GM21526 (cell line): ENCODE measurements at regions not wholly inside any gene's neighbourhood (a gene's known extent, or its start where the extent isn't known, plus 50 kb on each side); places are given as distances from the start of the nearest gene placed in this dataset.

Source experiments
- ATAC-seq: cut with Tn5 transposase; IDR thresholded peaks from one replicate; pipeline ENCODE4 v1.9.1; 2021; ENCODE audit warnings: moderate library complexity; ENCODE audit not compliant: unreplicated experiment, low FRiP score

GRCh38 chrX:39842281-39842973, 255.3 kb downstream of the BCOR start:
- no peak for ATAC-seq

DNA sequence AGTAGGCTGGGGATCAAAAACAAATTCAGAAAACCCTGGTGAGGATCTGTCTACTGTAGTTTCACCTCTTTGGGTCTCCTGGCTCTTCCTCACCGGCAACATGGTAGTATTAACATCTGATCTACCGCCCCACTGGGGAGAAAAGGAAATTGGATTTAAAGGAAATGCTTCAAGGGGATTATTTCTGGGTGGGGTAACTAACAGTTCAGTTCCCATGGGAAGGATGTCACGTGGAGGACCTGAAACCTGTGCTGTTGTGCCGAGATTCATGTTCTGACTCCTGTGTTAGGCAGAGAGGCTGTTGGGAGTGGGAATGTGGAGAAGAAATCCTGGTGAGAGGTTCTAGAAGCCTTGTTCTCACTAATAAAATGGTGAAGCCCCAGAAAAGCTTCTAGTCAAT, 254.4 kb downstream of the BCOR start:
- ATAC-seq, result no peak

DNA sequence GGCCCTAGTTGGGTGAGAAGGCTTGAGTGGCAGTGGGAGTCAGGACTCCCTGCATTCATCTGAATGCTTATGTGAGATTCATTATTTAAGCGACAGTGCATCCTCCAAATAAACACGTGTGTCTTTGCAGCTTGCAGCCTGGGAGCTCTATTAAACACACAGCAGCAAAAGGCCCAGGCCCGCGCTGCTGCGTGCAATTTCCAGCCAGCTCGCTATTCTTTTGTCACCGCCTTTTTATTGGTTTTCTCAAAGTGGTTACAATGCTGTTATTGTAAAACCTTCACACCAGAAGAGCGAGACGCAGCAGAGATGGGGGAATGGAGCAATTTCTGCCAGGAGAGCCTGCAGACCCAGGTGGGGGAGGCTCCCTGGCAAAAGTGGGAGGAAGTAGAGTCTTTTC, 252.5 kb downstream of the BCOR start:
- no peak for ATAC-seq

DNA sequence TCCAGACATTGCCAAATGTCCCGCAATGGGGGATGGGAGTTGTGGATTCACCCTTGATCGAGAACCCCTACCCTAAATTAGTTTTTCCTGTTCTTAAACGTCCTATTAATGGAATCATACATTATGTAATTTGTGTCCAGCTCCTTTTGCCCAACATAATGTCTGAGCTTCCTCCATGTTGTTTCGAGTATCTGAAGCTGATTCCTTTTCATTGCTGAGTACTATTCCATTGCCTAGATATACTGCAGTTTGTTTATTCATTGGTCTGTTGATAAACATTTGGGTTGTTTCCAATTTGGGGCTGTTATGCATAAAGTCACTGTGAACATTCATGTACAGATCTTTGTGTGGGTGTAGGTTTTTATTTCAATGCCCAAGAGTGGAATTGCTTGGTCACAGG, 251.3 kb downstream of the BCOR start:
- no peak for ATAC-seq

DNA sequence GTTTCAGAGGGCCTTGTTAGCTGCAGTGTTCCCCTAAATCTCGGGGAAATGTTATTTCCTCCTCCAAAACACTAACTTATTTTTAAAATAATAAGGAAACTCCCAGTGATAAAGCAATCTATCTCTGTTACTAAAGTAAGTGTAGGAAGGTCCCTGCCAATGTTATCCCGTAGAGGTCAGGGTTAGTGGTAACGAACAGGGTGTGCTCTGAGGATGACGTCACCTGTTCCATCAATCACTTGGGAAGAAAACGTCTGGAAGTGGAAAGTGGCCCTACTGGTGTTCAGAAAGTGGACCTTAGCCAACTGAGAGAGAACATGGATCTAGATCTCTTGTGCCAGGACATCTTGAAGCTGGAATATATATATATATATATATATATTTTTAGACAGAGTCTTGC, 249.5 kb downstream of the BCOR start:
- no peak for ATAC-seq

GRCh38 chrX:39848900-39849299, 248.9 kb downstream of the BCOR start:
- no peak for ATAC-seq

DNA sequence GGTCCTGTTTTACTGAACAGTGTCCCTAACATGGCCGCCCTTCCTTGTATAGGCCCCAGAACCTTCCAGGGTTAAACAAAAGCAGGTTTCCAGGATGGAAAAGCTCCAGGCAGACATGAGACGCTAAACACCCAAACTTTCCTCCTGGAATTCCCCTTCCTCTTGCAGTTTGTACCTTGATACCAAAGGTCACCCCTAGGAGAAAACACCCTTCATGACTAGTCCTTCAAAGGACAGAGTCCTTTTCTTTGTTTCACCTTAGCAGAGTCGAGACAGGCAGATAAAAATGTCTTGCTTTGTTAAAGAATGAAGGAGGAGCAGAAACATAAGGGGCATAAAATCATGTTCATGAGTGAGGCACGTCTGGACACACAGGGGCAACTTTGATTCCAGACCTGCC, 247.5 kb downstream of the BCOR start:
- ATAC-seq, result no peak

- no peak for ATAC-seq
Measured at GRCh38 chrX:39850630-39851152, 247.1 kb downstream of the BCOR start.

GRCh38 chrX:39851745-39852455, 245.9 kb downstream of the BCOR start:
- no peak for ATAC-seq

- no peak for ATAC-seq
Measured at GRCh38 chrX:39852491-39852890, 245.3 kb downstream of the BCOR start.

DNA sequence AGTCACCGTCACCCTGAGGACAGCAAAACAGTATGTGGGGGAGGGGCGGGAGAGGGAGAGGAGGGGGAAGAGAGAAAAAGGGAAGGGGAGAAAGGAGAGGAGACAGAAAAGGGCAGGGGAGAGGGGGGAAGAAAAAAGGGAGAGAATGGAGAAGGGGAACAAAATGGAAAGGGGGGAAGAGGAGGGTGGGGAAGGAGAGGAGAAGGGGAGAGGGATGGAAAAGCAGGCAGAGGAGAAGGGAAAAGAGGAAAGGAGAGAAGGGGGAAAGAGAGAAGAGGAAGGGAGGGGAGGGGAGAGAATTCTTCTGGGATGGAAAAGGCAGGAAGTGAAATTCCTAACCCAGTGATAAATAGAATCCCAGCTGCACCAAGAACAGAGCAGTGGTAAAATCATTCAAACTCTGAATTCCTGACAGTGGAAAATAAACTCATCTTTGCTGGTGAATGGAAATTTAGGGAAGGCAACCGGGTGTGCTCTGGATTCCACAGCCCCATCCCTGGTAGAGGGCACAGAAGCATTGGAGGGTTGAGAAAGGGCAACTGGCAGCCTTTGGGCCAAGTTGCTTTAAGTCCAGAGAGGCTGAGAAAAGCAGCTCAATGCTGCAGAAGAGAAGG, 244.2 kb downstream of the BCOR start:
- no peak for ATAC-seq

- peak; percentile 77 for ATAC-seq
Measured at GRCh38 chrX:39854772-39855747, 242.7 kb downstream of the BCOR start.

- peak; percentile 48 for ATAC-seq
Measured at GRCh38 chrX:39855748-39856129, 242.0 kb downstream of the BCOR start.

DNA sequence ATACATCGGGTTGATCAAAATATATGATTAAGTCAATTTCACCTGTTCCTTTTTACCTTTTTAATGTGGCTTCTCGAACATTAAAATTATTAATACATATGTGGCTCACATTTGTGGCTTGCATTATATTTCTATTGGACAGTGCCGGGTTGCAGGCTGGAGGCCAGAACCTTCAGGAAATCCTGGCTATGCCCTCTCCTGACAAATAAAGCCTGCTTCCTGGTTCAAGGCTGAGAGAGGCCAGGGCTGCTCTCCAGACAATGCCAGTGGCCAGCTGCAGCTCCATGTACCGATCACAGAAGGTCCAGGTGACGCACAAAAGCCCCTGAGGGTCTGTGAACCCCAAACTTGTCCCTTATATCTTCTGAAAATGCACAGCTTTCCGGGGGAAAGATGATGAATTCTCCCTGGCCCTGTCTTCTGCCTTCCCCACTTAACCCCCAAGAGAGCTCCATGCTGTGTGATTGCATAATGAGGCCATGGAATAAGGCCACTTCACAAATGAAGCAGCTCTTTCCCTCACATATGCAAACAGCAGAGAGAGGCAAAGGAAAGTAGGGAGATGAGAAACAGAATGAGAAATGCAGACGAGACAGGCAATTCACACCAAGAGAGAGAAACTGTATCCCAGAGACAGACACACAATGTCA, 241.2 kb downstream of the BCOR start:
- no peak for ATAC-seq

- ATAC-seq, result no peak
Measured at GRCh38 chrX:39857780-39858179, 240.0 kb downstream of the BCOR start.

DNA sequence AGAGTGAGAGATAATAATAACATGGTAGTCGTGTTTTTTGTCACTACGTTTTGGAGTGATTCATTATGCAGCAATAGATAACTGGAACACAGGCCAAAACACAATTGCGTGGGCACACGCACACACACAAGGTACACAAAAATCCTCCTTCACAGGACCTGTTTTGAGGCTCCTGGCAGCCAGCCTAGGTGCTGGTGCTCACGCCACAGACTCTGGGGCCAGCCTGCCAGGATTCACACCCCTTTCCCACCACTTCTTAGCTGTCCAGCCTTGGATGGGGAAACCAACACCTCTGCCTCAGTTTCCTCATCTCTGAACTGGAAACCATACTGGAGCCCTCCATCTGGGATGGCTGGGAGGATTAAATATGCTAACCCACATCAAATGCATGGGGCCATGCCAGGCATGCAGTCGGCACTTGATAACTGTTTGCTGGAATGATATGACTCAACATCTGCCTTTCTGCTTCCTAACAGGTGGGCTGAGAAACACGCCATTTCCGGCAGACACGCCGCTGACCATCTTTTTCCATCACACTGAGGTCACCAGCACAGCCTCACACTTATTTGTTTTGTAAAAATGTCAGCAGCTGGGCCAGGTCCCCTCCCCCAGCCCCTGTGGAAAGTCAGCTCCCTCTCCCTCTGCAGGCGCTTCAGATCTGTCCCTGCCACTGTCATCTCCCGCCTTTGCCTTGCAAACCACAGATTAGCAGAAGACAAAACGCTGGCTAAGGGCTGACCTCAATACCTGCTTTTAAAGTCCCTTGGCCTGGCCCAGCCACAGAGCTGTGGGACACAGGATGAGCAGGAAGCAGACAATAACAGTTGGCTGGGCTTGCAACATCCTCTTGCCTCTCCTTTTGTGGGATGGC, 237.5 kb downstream of the BCOR start:
- peak; percentile 61 for ATAC-seq

DNA sequence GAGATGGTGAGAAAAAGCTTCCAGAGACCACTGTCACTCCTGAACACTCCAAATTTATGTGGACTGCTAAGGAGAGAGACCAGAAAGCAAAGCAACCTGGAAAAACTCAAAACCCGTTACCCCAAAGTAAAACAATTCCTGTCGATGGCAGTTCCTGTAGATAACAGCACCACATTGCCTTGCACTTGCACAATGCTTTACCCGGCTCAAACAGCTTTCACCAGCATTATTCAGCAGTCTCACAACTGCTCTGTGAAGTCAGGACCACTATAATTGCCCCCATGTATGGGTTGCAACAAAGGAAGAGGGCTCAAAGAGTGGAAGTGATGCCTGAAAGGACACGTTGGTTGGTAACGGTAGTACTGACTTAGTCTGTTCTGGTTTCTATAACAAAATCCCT, 234.8 kb downstream of the BCOR start:
- ATAC-seq, result no peak

DNA sequence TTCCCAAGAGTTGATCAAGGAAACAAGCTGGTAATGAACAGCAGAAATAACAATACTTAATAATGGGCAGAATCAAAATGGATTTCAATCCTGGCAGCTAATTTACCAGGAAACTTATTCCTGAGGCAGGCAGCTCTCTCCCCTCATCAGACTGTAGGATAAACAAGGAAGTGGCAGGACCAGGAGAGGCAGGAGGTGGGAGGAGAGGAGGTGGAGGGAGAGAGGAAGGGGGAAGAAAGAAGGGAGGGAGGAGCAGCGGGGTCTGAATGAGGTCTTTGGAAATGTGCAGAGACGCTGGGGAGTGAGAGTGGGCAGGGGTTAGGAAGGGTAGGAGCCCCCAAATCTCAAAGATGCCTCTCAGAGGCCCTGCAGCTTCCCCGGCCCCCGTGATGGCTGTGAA, 231.5 kb downstream of the BCOR start:
- ATAC-seq, result no peak
